ENCODE measurements at regions not wholly inside any gene's neighbourhood (a gene's known extent, or its start where the extent isn't known, plus 50 kb on each side); places are given as distances from the start of the nearest gene placed in this dataset.

DNA sequence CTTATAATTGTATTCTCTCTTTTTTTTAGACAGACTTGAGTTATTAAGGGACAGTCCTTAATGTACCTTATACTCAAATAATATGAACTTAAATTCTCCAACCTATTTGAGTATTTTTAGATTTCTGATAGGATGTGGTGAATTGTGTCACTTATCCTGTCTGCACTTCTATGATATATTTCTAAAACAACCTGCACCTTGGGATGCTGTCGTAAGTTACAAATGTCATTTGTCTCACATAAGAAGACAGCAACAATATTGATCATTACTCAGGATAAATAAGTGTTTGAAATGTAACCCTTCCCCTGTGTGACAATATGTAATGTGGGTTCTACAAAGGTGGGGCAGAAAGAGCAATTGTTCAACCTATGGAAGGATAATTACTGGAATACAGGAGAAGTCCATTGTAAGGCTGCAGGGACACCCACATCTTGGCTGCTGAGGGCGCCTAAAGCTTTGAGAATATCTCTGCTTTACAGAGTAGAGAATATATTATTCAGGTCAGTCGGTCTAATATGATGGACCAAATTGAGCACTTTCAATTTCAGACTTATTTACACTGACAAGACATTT is 236.9 kb upstream of the PRR20A start:
- no peak for DNase-seq (ENCODE audit: low spot score)

GRCh38 chr13:56906909-56907308 is 233.8 kb upstream of the PRR20A start:
- DNase-seq (ENCODE audit: low spot score): no peak

DNA sequence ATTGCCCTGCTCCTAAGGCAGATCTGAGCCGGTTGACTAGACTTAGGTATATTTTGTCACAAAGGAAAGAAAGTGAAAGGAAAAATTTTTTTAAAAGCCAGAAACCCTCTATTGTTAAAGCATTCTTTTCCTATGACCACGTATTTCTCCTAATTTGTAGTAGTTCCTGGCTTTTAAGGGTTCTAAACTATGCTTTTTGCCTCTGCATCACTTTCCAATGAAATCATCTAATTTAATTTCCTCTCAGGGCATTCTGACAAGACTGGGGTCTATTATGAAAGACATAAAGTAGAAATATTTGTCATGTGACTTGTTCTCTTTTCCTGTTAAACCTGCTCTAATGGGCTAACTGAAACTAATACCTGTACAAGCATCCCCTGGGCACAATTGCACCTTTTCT is 233.0 kb upstream of the PRR20A start:
- no peak for DNase-seq (ENCODE audit: low spot score)

DNA sequence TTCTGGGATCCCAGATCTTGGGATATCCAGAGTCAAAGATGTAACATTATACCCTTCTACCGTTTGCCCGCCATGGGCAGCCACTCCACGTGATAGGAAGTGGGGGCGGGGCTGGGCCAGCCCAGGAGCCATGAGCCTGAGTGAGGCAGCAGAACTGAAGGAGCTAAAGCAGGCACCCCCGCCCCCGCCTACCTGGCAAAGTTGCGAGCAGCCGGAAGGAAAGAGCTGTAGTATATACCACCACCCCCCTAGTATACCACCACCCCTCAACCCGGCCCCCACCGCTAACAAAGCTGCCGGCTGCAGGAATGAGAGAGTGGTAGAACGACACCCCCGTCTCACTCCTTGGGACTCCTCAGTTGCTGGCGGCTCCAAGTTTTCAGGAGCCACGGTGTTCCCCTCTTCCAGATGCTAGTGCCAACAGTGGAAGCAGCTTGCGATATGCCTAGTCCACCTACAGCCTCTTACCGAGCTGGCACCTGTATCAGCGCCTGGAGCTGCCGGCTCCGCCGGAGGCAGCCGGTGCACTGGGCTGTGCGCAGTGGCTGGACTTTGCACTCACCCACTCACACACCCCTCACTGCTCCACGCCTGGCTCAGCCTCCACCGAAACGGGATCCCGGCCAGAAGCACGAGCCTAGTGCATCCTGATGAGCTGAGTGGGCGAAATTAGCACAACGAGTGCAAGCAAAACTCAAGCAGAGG is 230.7 kb upstream of the PRR20A start:
- no peak for DNase-seq (ENCODE audit: low spot score)

DNA sequence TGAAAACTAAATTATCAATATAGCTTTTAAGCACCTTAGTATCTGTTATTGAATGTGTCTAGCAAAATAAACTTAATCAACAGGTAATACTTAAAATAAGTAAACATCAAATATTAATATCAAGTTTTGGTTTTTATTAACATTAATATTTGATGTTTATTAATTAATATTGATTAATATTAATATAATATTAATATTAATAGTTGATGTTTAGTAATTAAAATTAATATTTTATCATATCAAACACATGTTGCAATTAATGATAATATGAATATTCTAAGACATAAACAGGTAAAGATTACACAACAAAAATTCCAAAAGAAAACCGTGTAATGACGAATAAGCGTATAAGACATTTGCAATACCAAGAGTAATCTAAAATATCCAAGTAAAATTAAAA is 222.8 kb upstream of the PRR20A start:
- DNase-seq (ENCODE audit: low spot score): no peak

DNA sequence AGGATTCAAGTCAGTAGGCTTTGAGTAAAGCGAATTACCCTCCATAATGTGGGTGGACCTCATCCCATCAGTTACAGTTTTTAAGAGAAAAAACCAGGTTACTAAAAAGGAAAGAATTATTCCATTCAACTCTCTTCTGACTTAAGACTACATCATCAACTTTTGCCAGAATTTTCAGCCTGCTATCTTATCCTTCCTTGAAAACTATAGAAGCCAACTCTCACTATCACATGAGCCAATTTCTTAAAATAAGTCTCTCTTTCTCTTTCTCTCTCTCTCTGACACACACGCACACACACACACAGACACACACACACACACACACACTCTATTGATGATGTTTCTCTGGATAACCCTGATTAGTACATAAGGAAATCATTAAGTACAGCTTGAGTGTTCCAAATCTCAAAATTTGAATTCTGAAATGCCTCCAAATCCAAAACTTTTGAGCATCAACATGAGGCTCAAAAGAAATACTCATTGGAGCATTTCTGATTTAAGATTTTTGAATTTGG is 217.0 kb upstream of the PRR20A start:
- DNase-seq (ENCODE audit: low spot score): no peak

- no peak for DNase-seq (ENCODE audit: low spot score)
These were observed 216.3 kb upstream of the PRR20A start for GRCh38 chr13:56924401-56924800.

GRCh38 chr13:56932104-56932503 is 208.6 kb upstream of the PRR20A start:
- DNase-seq (ENCODE audit: low spot score): no peak

- DNase-seq (ENCODE audit: low spot score): no peak
These were observed 186.8 kb upstream of the PRR20A start for GRCh38 chr13:56953965-56954364.

GRCh38 chr13:56975647-56976046 is 165.1 kb upstream of the PRR20A start:
- DNase-seq (ENCODE audit: low spot score): no peak

- DNase-seq (ENCODE audit: low spot score): no peak
These were observed 159.9 kb upstream of the PRR20A start for GRCh38 chr13:56980856-56981255.

- DNase-seq (ENCODE audit: low spot score): no peak
These were observed 154.6 kb upstream of the PRR20A start for GRCh38 chr13:56986121-56986520.

- no peak for DNase-seq (ENCODE audit: low spot score)
These were observed 152.2 kb upstream of the PRR20A start for GRCh38 chr13:56988543-56988942.

- DNase-seq (ENCODE audit: low spot score): no peak
These were observed 137.0 kb upstream of the PRR20A start for GRCh38 chr13:57003682-57004081.

- no peak for DNase-seq (ENCODE audit: low spot score)
These were observed 123.4 kb upstream of the PRR20A start for GRCh38 chr13:57017357-57017756.

DNA sequence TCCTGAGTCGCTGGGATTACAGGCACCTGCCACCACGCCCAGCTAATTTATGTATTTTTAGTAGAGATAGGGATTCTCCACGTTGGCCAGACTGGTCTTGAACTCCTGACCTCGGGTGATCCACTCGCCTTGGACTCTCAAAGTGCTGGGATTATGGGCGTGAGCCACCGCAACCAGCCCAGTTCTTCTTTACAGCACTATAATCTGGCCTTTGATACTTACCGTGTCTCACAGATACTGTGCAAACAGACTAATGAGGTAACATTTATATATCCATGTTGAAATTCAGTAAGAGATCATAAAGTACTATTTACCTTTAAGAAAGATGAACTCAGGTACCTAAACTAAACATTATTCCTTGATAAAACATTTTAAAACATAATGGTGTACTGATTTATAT is 121.8 kb upstream of the PRR20A start:
- DNase-seq (ENCODE audit: low spot score): no peak

DNA sequence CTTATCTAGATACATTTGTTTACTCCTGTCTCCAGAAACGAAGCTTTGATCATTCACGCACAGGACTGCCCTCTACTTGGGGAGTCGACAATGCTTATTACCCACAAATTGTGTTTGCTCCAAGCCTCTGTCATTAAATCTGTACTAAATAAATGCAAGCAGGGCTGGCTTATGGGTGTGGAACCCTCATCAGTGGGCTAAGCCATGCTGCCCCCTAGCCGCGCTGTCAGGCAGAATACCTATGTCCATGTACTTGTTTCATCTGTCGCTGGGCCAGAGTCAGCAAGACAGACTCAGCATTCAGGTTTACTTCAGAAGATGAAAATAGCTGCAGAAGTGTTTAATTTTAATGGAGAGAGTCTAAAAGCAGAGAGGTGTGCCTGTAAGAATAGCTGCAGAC is 110.0 kb upstream of the PRR20A start:
- DNase-seq (ENCODE audit: low spot score): no peak

DNA sequence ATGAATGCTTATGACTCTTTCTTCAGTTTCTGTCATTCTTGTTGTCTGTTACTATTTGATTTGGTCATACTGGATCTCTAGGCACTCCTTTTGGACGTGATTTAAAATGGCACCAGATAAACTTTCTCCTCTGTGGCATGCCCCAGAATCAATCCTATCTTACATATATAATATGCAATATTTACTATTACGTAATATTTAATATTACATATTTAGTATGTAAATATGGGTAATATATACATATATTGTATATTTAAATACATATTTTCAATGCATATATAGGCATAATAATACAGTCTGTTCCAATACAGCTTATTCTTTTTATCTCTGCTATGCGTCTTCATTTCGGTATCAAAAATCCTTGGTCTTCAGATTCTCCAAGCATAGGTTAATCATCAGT is 104.4 kb upstream of the PRR20A start:
- DNase-seq (ENCODE audit: low spot score): no peak

DNA sequence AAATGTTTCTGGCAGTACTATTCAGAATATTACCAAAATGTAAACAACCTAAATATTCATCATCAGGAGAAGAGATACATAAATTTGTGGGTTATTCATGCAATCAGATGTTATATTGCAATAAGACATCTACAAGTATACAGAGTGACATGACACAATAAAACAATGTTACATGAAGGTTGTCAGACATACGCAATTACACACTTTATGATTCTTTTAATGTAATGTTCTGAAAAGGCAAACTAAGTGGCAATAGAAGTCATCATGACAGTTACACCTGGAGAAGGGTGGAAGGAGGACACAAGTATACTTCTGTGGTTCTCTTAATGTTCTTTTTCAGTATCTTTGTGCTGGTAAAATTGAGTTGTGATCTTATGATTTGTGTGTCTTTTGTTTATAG is 95.8 kb upstream of the PRR20A start:
- DNase-seq (ENCODE audit: low spot score): no peak

DNA sequence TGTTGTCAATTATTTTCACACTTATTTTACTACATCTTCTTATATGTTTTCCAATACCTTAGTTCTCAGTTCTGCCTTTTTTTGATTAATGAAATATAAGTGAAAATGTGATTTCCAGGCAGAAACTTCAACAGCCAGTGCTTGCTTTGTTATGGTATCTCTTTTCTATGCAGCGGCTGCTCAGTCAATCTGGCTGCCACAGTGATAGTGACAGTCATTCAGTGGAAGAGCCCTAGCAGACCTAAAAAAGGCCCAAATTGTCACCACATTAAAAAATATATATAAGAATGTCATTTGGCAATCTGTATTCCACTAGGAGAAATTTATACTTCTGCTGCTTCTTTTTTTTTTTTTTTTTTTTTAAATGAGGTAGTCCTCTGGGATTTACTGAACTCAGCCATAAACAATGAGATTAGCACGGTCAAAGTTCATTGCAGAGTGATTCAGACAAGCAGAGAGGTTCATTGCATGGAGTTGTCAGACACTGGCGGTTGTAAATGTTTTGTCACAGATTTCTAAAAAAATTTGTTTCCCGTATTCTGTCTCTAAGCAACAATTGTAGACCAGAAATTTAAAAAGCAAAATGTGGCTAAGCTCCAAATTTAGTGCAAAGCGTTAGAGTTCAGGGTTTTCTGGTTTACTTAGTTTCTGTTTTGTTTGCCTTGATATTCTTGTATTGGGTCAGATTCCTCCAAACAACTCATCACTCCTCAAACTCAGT is 94.7 kb upstream of the PRR20A start:
- no peak for DNase-seq (ENCODE audit: low spot score)

- DNase-seq (ENCODE audit: low spot score): peak; percentile 2
These were observed 84.0 kb upstream of the PRR20A start for GRCh38 chr13:57056601-57057180.

GRCh38 chr13:57063007-57063406 is 77.7 kb upstream of the PRR20A start:
- no peak for DNase-seq (ENCODE audit: low spot score)

DNA sequence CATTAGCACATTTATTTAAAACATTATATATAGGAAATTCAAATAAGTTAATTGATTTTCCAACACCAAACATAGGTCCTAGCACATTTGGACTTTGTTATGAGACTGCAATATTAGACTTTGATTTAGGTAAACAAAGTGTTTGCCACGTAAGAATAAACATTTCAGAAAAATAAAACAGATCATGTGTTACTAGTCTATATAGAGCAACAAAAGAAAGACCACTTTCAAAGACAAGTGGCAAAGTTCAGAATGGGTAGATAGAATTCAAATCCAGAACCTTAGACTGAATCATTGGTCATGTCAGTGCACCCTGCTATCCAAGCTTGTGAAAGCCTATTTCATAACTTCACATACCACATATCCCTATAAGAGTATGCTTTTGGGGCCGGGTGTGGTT is 66.7 kb upstream of the PRR20A start:
- no peak for DNase-seq (ENCODE audit: low spot score)
